HEK293 (cell line): ENCODE measurements at regions not wholly inside any gene's neighbourhood (a gene's known extent, or its start where the extent isn't known, plus 50 kb on each side); places are given as distances from the start of the nearest gene placed in this dataset.

Source experiments
- CTCF ChIA-PET: fragments of 350-600 bp; formaldehyde crosslinking; extraction: SDS; loops from one replicate; lab custom pipeline; 2021; ENCODE audit warnings: antibody characterized with exemption; lab: Yijun Ruan, JAX
- POLR2A ChIA-PET: fragments of 300-600 bp; formaldehyde crosslinking; extraction: SDS; loops from one replicate; lab custom pipeline; 2020; ENCODE audit warnings: antibody characterized with exemption, inconsistent platforms; lab: Yijun Ruan, JAX
- H3K27ac ChIP-seq: fragments of 200-500 bp; sonication (Bioruptor generic); 2 replicates; pipeline ENCODE4 v1.5.1; 2014; ENCODE audit warnings: low read depth, low read length, control low read depth, inconsistent platforms; ENCODE audit errors: extremely low read depth
- H3K36me3 ChIP-seq, 2 experiments: fragments of 200-500 bp in 1 of 2; sonication (Bioruptor generic) in 1 of 2; 1 replicate in 1 of 2; 2 replicates in 1 of 2; pipeline ENCODE4 v1.5.1; 2014 to 2017; ENCODE audit warnings: inconsistent platforms in 2 of 2, low read length in 2 of 2; ENCODE audit not compliant: control insufficient read depth in 2 of 2, insufficient read depth in 1 of 2
- H3K4me1 ChIP-seq: fragments of 200-500 bp; sonication (Bioruptor generic); 2 replicates; pipeline ENCODE4 v1.5.1; 2014; ENCODE audit warnings: mild to moderate bottlenecking, low read length, inconsistent platforms; ENCODE audit not compliant: control insufficient read depth, insufficient read depth
- H3K4me3 ChIP-seq: 2 replicates; pipeline ENCODE4 v1.5.1; 2011; ENCODE audit warnings: low read depth, mild to moderate bottlenecking, control low read depth, low read length, moderate library complexity
- H3K9me3 ChIP-seq: fragments of 200-500 bp; sonication (Bioruptor generic); 2 replicates; pipeline ENCODE4 v1.5.1; 2014; ENCODE audit warnings: low read depth, low read length, inconsistent platforms; ENCODE audit not compliant: control insufficient read depth, insufficient read depth
- ZNF280C ChIP-seq: fragments of 450-650 bp; formaldehyde crosslinking; IDR thresholded peaks from 2 replicates; pipeline ENCODE4 v1.5.1; 2016; ENCODE audit warnings: missing biosample characterization, missing genetic modification characterization

- ChIA-PET POLR2A (no interaction called here), CTCF (interaction anchor here (1.0 kb wide), 1 partner anchor 27 kb away, joined by 3 read pairs; no protein-coding TSS in a partner anchor)
- no peak for TF ChIP-seq ZNF280C (tag by site-specific recombination)
- no peaks in the 10 kb centered on the region for H3K4me1 ChIP-seq
- H3K36me3 ChIP-seq = no peaks in the 10 kb centered on the region
- no peak overlapping the region for H3K27ac ChIP-seq
- H3K9me3 ChIP-seq = no peaks in the 10 kb centered on the region
- H3K4me3 ChIP-seq = no peak overlapping the region
These were observed 50.3 kb upstream of the SPTLC1 start for GRCh38 chr9:92165484-92165883.
